GM21723 (cell line): ENCODE measurements at regions not wholly inside any gene's neighbourhood (a gene's known extent, or its start where the extent isn't known, plus 50 kb on each side); places are given as distances from the start of the nearest gene placed in this dataset.

Source experiments
- ATAC-seq: cut with Tn5 transposase; IDR thresholded peaks from one replicate; pipeline ENCODE4 v1.9.1; 2021; ENCODE audit warnings: mild to moderate bottlenecking, moderate library complexity; ENCODE audit not compliant: unreplicated experiment

DNA sequence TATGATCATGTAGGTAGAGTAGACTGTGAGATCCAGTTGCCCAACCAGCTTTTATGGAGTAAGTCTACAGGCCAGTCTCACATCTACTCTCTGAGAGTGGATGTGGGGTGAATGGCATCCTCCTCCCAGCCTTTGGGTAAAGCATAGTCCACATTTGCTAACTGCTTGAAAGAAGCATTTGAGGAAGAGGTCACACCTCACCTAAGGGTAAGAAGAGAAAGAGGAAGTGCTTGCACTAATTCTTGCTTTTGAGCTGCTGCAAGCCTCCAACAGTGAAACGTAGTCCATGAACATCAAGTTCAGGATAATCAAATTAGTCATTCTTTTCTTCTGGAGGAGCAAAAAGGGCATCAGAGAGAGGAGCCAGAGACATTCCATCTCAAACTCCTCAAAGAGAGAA lies 93.9 kb upstream of the AGR3 start:
- peak; percentile 74 for ATAC-seq

GRCh38 chr7:16978358-16979244 lies 96.8 kb upstream of the AGR3 start:
- ATAC-seq, result no peak

GRCh38 chr7:16980539-16980938 lies 98.8 kb upstream of the AGR3 start:
- no peak for ATAC-seq

- peak; percentile 58 for ATAC-seq
Measured at GRCh38 chr7:16982640-16983350, 101.0 kb upstream of the AGR3 start.

- no peak for ATAC-seq
Measured at GRCh38 chr7:16984375-16984774, 102.6 kb upstream of the AGR3 start.

DNA sequence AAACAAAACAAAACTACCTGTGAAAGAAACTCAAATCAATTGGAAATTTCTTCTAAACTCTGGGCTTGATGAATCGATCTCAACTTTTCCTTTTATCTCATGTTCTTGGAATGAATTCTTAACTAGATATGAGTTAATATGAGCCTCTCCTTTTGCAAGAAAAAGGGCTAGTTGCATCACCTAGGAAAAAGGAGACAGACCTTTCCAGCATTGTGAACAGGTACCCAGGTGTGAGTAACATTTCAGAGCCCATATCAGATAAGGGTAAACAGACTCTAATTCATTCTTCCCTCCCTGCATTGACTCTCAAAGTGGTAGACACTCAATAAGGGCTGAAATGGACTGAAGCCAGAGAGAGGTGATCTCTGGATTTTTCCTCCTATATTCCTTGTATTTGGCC lies 103.8 kb upstream of the AGR3 start:
- ATAC-seq, result no peak

DNA sequence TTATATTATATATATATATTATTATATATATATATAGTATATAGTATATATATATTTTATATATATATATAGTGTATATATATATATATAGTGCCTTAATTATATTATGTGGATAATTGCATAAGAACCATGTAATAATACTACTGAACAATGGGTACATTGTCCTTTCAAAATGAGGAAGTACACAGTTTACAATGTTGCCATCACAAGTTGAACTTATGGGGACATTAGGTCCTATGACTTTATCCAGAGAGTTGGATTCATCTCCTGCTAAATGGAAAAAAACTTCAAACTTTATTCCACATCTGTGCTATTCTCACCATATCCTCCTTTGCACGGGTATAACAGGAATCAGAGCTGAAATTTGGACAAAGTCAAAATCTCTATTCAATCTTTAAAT lies 105.0 kb upstream of the AGR3 start:
- ATAC-seq, result no peak

DNA sequence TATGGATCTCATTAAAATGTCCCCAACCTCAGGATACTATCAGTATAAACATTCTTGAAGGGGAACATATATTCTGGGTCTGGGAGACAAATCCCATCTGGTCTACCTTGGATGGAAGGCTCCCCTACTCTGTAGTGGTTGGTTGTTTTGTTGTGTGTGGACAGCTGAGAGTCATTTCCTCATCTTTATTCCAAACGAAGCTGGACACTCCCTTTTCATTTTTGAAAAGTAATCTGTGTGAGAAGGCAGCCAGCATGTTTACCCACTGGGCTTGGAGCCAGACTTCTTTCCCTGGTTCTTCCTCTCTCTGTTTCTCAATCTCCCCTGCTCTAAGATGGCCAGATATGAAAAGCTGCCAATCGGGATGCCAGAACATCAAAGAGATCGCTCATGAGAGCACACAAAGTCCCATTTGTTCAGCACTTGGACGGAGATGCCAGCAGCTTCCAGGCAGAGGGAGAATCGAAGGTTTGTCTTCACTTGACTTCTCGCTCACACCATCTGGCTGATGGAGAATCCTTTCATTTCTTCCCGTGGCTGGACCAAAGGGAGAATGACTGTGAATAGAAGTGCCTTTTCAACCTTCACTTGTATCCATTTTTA lies 108.1 kb upstream of the AGR3 start:
- ATAC-seq, result no peak

- ATAC-seq, result no peak
Measured at GRCh38 chr7:16991551-16991950, 109.8 kb upstream of the AGR3 start.

GRCh38 chr7:16993543-16993942 lies 111.8 kb upstream of the AGR3 start:
- ATAC-seq, result no peak

- no peak for ATAC-seq
Measured at GRCh38 chr7:16998481-16999051, 116.8 kb upstream of the AGR3 start.

DNA sequence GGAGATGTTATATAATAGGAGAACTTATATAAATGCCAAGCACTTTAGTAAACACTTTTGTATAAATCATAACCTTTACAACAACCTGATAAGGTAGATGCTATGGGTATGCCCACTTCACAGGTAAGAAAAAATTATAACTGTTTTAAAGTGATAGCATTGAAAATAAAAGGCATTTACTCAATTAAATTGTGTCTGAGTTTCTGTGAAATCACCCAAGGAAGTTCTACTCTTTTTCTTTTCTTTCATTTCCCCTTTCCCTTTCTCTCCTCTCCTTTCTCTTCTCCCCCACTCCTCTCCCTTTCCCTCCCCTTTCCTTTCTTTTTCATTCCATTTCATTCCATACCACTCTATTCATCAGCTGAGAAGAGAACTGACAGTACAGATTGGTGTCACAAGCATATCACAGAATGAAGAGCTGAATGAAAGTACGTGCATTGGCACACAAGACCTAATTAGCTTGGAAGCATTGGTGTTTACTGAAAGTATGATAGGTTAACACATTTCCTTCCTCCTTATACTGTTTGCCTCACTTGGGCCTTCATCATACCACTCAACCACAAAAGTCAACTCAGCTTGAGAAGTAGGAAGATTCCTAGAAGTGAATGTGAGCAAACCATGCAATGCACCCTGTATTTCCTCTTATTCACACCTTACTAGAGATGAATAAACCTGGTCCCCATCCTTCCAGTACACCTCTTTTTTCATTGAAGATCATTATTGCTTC lies 117.9 kb upstream of the AGR3 start:
- ATAC-seq, result no peak

- no peak for ATAC-seq
Measured at GRCh38 chr7:17005271-17005670, 123.5 kb upstream of the AGR3 start.

DNA sequence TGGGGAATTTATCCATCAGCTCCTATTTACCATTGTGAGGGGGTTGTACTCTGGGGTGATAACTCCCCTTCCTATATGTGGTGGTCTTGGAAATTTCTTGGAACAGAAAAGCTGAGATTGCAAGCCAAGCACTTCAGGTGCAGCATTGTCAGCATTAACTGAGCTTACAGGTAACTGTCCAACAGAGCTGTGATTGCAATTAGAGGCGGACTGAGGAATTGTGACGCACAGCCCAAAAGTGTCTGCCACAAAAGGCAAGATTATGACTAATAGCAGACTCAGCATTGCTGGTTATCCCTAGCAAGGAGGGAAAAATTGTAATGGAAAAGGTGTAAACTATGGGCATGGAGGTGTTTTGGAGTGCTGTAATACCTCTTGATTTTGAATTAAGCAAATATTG lies 126.1 kb upstream of the AGR3 start:
- no peak for ATAC-seq

GRCh38 chr7:17009007-17009719 lies 127.4 kb upstream of the AGR3 start:
- ATAC-seq, result no peak

DNA sequence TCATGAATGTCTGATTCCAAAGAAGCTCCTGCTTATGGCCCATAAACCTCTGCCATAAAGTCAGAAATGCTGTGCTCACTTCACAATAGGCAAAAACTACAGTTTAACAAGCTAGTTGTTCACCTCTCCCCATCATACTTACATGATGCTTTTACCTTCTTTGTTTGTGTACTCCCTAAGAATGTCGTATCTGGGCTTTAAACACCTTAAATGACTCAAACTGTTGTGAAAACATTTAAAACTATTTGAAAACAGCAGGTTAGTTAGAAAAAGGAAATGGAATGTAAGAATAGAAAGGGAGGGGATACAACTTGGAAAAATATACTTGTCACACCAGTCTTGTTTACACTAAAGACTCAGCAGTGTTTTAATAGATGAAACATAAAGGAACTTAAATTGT lies 128.2 kb upstream of the AGR3 start:
- ATAC-seq, result no peak

GRCh38 chr7:17010637-17011300 lies 129.0 kb upstream of the AGR3 start:
- no peak for ATAC-seq

DNA sequence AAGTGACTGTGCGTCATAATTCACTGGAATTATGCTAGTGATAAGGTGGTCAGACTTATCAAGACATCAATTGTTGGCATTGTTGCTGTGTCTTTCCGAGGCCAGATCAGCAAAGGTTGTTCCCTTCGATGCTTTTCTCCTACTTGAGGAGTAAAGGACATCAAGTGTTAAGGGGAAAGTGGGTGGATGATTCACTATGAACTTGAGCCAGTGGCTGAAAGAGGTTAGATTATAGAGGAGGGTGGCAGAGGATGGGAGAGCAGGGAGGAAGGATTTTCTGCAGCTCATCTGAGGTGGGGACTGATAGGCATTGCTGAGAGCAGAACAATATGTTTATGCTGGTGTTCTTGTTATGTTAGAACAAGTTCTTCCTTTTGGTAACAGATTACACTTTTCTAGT lies 131.4 kb upstream of the AGR3 start:
- ATAC-seq, result no peak

DNA sequence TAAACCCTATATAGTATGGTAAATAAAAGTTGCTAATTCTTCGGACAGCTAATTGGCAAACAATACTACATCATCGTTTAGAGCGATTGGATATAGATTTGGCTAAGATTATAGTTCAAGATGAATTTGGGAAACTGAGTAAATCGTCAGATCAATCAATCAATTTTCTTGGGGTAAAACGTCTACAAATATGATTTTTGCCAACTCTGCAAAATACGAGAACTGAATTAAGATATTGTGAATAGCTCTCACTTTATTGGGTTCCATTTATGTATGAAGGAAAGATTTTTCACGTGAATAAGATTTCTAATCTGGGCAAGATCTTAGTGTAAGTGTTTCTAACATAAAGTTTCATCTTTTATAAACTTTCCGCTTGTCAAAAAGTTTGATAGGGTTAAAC lies 132.9 kb upstream of the AGR3 start:
- ATAC-seq, result no peak

GRCh38 chr7:17015598-17016031 lies 133.8 kb upstream of the AGR3 start:
- ATAC-seq, result no peak
